ENCODE measurements at regions not wholly inside any gene's neighbourhood (a gene's known extent, or its start where the extent isn't known, plus 50 kb on each side); places are given as distances from the start of the nearest gene placed in this dataset.

DNA sequence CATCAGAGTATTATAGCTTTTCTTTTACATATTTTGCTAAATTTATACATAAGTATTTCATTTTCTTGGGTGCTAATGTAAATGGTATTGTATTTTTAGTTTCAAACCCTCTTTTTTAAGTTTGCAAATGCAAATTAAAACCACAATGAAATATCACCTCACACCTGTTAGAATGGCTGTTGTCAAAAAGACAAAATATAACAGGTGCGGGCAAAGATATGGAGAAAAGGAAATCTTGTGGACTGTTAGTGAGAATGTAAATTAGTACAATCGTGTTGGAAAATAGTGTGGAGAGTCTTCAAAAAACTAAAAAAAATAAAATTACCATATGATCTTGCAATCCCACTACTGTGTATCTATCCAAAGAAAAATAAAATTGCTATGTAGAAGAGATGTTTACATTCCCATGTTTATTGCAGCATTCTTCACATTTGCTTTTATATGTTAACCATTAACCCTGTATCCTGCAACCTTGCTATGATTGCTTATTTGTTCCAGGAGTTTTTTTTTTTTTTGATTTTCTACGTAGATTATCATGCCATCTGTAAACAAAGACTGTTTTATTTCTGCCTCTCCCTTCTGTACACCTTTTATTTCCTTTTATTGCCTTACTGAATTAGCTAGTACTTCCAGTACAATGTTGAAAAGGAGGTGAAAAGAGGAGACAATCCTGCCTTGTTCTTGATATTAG is 405.4 kb upstream of the MIS18BP1 start:
- H3K27me3 ChIP-seq (ENCODE audit: insufficient read depth, low read length) = no peaks in the 10 kb centered on the region
- H3K4me2 ChIP-seq (ENCODE audit: low read length) = no peak overlapping the region
- DNase-seq (ENCODE audit: low read depth, low spot score) (no peak), ATAC-seq (no peak)
- no peak overlapping the region for H3K27ac ChIP-seq (ENCODE audit: low read depth, low read length)
- H3K79me2 ChIP-seq (ENCODE audit: insufficient read depth, low read length) = no peaks in the 10 kb centered on the region
- H3K4me3 ChIP-seq (replicated peaks in 1 of 2; ENCODE audit: low read depth in 1 of 2, low read length in 2 of 2) = no peak overlapping the region
- H3K4me1 ChIP-seq (ENCODE audit: control insufficient read depth in 1 of 2, insufficient read depth in 2 of 2, low read length in 2 of 2) = no peaks in the 10 kb centered on the region
- TF ChIP-seq RAD21 (IDR thresholded peaks at IDR 0.05; ENCODE audit: low read depth) (no peak), ZNF274 (IDR thresholded peaks at IDR 0.05; ENCODE audit: low read depth, low read length) (no peak), EZH2phosphoT487 (IDR thresholded peaks at IDR 0.05; ENCODE audit: borderline replicate concordance) (no peak), CBX3 (IDR thresholded peaks at IDR 0.05; ENCODE audit: low read depth) (no peak), SIN3A (IDR thresholded peaks at IDR 0.05; ENCODE audit: low read depth) (no peak), SRF (IDR thresholded peaks at IDR 0.05; ENCODE audit: low read depth) (no peak), EZH2 (IDR thresholded peaks at IDR 0.05) (no peak), POLR2AphosphoS5 (IDR thresholded peaks at IDR 0.05; ENCODE audit: low read depth, low read length) (no peak)
- RAD21 ChIA-PET (ENCODE audit: low non-redundant PET in 1 of 2, low total read pairs in 2 of 2, uncharacterized antibody in 2 of 2, unreplicated experiment in 2 of 2) = no interaction called here
- no TSS peak for BruUV-seq (replicated peaks)
- intact Hi-C loops (cut with micrococcal nuclease) = no loop called here
- no peaks in the 10 kb centered on the region for H3K9me3 ChIP-seq (ENCODE audit: control insufficient read depth in 1 of 2, insufficient read depth in 1 of 2, low read depth in 1 of 2, low read length in 2 of 2)
- no peak overlapping the region for H3K9ac ChIP-seq (ENCODE audit: low read length)
- POLR2A ChIA-PET = no interaction called here
- H3K9me2 ChIP-seq (ENCODE audit: insufficient read depth) = no peaks in the 10 kb centered on the region
- no peaks in the 10 kb centered on the region for H3K36me3 ChIP-seq (ENCODE audit: control insufficient read depth in 1 of 2, insufficient read depth in 2 of 2, low read length in 2 of 2)
- CTCF ChIA-PET = no interaction called here
- no peaks in the 10 kb centered on the region for H4K20me1 ChIP-seq (ENCODE audit: insufficient read depth)
- H2AFZ ChIP-seq (ENCODE audit: low read depth, low read length, poor library complexity, severe bottlenecking) = no peak overlapping the region

- POLR2A ChIA-PET = no interaction called here
- Histone ChIP-seq H4K20me1 (ENCODE audit: insufficient read depth) (no peaks in the 10 kb centered on the region), H3K9me2 (ENCODE audit: insufficient read depth) (no peaks in the 10 kb centered on the region), H3K4me1 (ENCODE audit: control insufficient read depth in 1 of 2, insufficient read depth in 2 of 2, low read length in 2 of 2) (no peaks in the 10 kb centered on the region), H3K79me2 (ENCODE audit: insufficient read depth, low read length) (no peaks in the 10 kb centered on the region), H3K27me3 (ENCODE audit: insufficient read depth, low read length) (no peaks in the 10 kb centered on the region), H3K4me2 (ENCODE audit: low read length) (no peak overlapping the region), H3K4me3 (replicated peaks in 1 of 2; ENCODE audit: low read depth in 1 of 2, low read length in 2 of 2) (no peak overlapping the region), H2AFZ (ENCODE audit: low read depth, low read length, poor library complexity, severe bottlenecking) (no peak overlapping the region), H3K9ac (ENCODE audit: low read length) (no peak overlapping the region), H3K36me3 (ENCODE audit: control insufficient read depth in 1 of 2, insufficient read depth in 2 of 2, low read length in 2 of 2) (no peaks in the 10 kb centered on the region), H3K27ac (ENCODE audit: low read depth, low read length) (no peak overlapping the region), H3K9me3 (ENCODE audit: control insufficient read depth in 1 of 2, insufficient read depth in 1 of 2, low read depth in 1 of 2, low read length in 2 of 2) (no peaks in the 10 kb centered on the region; a peak in 1 of 4 replicates)
- intact Hi-C loops (cut with micrococcal nuclease) = no loop called here
- RAD21 ChIA-PET (ENCODE audit: low non-redundant PET in 1 of 2, low total read pairs in 2 of 2, uncharacterized antibody in 2 of 2, unreplicated experiment in 2 of 2) = no interaction called here
- no peak for DNase-seq (ENCODE audit: low read depth, low spot score)
- BruUV-seq (replicated peaks) = no TSS peak
- CTCF ChIA-PET = no interaction called here
- no peak for ATAC-seq
- TF ChIP-seq EGR1 (IDR thresholded peaks at IDR 0.05; ENCODE audit: low read depth) = no peak
- TF ChIP-seq EZH2phosphoT487 (IDR thresholded peaks at IDR 0.05; ENCODE audit: borderline replicate concordance) = no peak
- TF ChIP-seq YY1 (IDR thresholded peaks at IDR 0.05; ENCODE audit: extremely low read depth, insufficient replicate concordance, low read depth, low read length) = no peak
- TF ChIP-seq SP1 (IDR thresholded peaks at IDR 0.05; ENCODE audit: low read depth) = no peak
- TF ChIP-seq, protein P1, sequence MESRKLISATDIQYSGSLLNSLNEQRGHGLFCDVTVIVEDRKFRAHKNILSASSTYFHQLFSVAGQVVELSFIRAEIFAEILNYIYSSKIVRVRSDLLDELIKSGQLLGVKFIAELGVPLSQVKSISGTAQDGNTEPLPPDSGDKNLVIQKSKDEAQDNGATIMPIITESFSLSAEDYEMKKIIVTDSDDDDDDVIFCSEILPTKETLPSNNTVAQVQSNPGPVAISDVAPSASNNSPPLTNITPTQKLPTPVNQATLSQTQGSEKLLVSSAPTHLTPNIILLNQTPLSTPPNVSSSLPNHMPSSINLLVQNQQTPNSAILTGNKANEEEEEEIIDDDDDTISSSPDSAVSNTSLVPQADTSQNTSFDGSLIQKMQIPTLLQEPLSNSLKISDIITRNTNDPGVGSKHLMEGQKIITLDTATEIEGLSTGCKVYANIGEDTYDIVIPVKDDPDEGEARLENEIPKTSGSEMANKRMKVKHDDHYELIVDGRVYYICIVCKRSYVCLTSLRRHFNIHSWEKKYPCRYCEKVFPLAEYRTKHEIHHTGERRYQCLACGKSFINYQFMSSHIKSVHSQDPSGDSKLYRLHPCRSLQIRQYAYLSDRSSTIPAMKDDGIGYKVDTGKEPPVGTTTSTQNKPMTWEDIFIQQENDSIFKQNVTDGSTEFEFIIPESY (IDR thresholded peaks at IDR 0.05; ENCODE audit: extremely low read depth, insufficient replicate concordance, low read length) = no peak
- TF ChIP-seq RAD21 (IDR thresholded peaks at IDR 0.05; ENCODE audit: low read depth) = no peak
- TF ChIP-seq ZFX (IDR thresholded peaks at IDR 0.05) = no peak
- no peak for TF ChIP-seq POLR2AphosphoS5 (IDR thresholded peaks at IDR 0.05; ENCODE audit: low read depth, low read length)
- TF ChIP-seq, protein P2, sequence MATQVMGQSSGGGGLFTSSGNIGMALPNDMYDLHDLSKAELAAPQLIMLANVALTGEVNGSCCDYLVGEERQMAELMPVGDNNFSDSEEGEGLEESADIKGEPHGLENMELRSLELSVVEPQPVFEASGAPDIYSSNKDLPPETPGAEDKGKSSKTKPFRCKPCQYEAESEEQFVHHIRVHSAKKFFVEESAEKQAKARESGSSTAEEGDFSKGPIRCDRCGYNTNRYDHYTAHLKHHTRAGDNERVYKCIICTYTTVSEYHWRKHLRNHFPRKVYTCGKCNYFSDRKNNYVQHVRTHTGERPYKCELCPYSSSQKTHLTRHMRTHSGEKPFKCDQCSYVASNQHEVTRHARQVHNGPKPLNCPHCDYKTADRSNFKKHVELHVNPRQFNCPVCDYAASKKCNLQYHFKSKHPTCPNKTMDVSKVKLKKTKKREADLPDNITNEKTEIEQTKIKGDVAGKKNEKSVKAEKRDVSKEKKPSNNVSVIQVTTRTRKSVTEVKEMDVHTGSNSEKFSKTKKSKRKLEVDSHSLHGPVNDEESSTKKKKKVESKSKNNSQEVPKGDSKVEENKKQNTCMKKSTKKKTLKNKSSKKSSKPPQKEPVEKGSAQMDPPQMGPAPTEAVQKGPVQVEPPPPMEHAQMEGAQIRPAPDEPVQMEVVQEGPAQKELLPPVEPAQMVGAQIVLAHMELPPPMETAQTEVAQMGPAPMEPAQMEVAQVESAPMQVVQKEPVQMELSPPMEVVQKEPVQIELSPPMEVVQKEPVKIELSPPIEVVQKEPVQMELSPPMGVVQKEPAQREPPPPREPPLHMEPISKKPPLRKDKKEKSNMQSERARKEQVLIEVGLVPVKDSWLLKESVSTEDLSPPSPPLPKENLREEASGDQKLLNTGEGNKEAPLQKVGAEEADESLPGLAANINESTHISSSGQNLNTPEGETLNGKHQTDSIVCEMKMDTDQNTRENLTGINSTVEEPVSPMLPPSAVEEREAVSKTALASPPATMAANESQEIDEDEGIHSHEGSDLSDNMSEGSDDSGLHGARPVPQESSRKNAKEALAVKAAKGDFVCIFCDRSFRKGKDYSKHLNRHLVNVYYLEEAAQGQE (IDR thresholded peaks at IDR 0.05; ENCODE audit: low read depth) = no peak
- TF ChIP-seq ZNF274 (IDR thresholded peaks at IDR 0.05; ENCODE audit: low read depth, low read length) = no peak
- no peak for TF ChIP-seq JUND (IDR thresholded peaks at IDR 0.05)
- TF ChIP-seq SRF (IDR thresholded peaks at IDR 0.05; ENCODE audit: low read depth) = no peak
Observed at GRCh38 chr14:45651890-45652289, 398.9 kb upstream of the MIS18BP1 start.
